ENCODE measurements at regions not wholly inside any gene's neighbourhood (a gene's known extent, or its start where the extent isn't known, plus 50 kb on each side); places are given as distances from the start of the nearest gene placed in this dataset.

DNA sequence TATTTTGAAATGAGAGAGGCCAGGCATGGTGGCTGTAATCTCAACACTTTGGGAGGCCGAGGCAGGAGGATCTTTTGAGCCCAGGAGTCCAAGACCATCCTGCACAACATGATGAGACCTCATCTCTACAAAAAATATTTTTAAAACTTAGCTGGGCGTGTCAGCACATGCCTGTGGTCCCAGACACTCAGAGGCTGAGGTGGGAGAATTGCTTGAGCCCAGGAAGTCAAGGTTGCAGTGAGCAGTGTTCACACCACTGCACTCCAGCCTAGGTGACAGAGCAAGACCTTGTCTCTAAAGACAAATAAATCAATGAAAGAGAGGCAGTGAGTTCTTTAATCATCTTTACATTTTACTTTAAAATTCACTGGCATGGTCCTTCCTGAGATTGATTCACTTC lies 124.5 kb downstream of the DUSP6 start:
- TF ChIP-seq, protein P1, sequence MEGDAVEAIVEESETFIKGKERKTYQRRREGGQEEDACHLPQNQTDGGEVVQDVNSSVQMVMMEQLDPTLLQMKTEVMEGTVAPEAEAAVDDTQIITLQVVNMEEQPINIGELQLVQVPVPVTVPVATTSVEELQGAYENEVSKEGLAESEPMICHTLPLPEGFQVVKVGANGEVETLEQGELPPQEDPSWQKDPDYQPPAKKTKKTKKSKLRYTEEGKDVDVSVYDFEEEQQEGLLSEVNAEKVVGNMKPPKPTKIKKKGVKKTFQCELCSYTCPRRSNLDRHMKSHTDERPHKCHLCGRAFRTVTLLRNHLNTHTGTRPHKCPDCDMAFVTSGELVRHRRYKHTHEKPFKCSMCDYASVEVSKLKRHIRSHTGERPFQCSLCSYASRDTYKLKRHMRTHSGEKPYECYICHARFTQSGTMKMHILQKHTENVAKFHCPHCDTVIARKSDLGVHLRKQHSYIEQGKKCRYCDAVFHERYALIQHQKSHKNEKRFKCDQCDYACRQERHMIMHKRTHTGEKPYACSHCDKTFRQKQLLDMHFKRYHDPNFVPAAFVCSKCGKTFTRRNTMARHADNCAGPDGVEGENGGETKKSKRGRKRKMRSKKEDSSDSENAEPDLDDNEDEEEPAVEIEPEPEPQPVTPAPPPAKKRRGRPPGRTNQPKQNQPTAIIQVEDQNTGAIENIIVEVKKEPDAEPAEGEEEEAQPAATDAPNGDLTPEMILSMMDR (IDR thresholded peaks at IDR 0.05), result no peak
- TF ChIP-seq EZH2phosphoT487 (IDR thresholded peaks at IDR 0.05), result no peak
